CD4-positive, alpha-beta T cell treated with Interleukin-15 for 4 hours (primary cell): ENCODE measurements at regions not wholly inside any gene's neighbourhood (a gene's known extent, or its start where the extent isn't known, plus 50 kb on each side); places are given as distances from the start of the nearest gene placed in this dataset.
"Not testable (repeated sequence)": the region's sequence is repeated elsewhere in the genome, so short reads cannot be mapped to it uniquely, and the experiment has no call there.

Experiments used
- DNase-seq: peaks from one replicate; pipeline ENCODE4 v3.0.0-alpha.2; 2020; ENCODE audit warnings: low spot score

GRCh38 chr9:126056312-126057021, 270.2 kb upstream of the MVB12B start:
- no peak for DNase-seq

GRCh38 chr9:126057121-126057825, 269.4 kb upstream of the MVB12B start:
- no peak for DNase-seq

GRCh38 chr9:126058011-126058531, 268.6 kb upstream of the MVB12B start:
- no peak for DNase-seq

- DNase-seq, result no peak
Measured at GRCh38 chr9:126058591-126058990, 268.0 kb upstream of the MVB12B start.

- no peak for DNase-seq
Measured at GRCh38 chr9:126061575-126061974, 265.1 kb upstream of the MVB12B start.

- DNase-seq, result no peak
Measured at GRCh38 chr9:126062158-126062886, 264.3 kb upstream of the MVB12B start.

- no peak for DNase-seq
Measured at GRCh38 chr9:126063326-126063725, 263.3 kb upstream of the MVB12B start.

GRCh38 chr9:126066131-126066530, 260.5 kb upstream of the MVB12B start:
- DNase-seq, result no peak

GRCh38 chr9:126067031-126067734, 259.4 kb upstream of the MVB12B start:
- no peak for DNase-seq

GRCh38 chr9:126068534-126069230, 257.9 kb upstream of the MVB12B start:
- DNase-seq, result no peak

GRCh38 chr9:126069400-126069955, 257.2 kb upstream of the MVB12B start:
- DNase-seq, result no peak

GRCh38 chr9:126070058-126070655, 256.5 kb upstream of the MVB12B start:
- DNase-seq, result no peak

- no peak for DNase-seq
Measured at GRCh38 chr9:126071076-126071750, 255.4 kb upstream of the MVB12B start.

GRCh38 chr9:126077656-126078055, 249.0 kb upstream of the MVB12B start:
- DNase-seq, result not testable (repeated sequence)

GRCh38 chr9:126080641-126081040, 246.0 kb upstream of the MVB12B start:
- no peak for DNase-seq

- no peak for DNase-seq
Measured at GRCh38 chr9:126081746-126082145, 244.9 kb upstream of the MVB12B start.

GRCh38 chr9:126084008-126084407, 242.6 kb upstream of the MVB12B start:
- no peak for DNase-seq

GRCh38 chr9:126084696-126085095, 241.9 kb upstream of the MVB12B start:
- no peak for DNase-seq

- DNase-seq, result no peak
Measured at GRCh38 chr9:126085170-126085569, 241.5 kb upstream of the MVB12B start.

- no peak for DNase-seq
Measured at GRCh38 chr9:126088336-126088735, 238.3 kb upstream of the MVB12B start.
